ENCODE measurements at regions not wholly inside any gene's neighbourhood (a gene's known extent, or its start where the extent isn't known, plus 50 kb on each side); places are given as distances from the start of the nearest gene placed in this dataset.

DNA sequence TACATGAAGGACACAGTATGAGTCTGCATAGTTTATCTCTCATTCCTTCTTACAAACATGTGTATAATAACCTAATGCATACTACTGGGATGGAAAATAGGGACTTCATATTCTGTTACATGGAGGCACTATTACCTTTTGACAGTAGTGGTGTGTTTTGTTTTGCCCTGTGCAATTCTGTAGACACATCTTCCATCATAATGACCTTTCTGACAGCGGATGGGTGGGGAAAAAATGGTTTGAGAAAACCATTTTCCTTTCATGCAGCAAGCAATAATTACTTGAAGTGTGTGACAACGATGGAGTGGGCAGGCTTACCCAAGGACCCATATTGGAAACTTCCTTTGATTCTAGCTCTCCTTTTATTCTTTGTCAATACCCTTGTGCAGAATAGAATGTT, 153.6 kb upstream of the ONECUT1 start:
- no peak for TF ChIP-seq POLR2AphosphoS5 (IDR thresholded peaks at IDR 0.05; ENCODE audit: insufficient read depth in 1 of 2, low read depth in 1 of 2)
- TF ChIP-seq, protein P1, sequence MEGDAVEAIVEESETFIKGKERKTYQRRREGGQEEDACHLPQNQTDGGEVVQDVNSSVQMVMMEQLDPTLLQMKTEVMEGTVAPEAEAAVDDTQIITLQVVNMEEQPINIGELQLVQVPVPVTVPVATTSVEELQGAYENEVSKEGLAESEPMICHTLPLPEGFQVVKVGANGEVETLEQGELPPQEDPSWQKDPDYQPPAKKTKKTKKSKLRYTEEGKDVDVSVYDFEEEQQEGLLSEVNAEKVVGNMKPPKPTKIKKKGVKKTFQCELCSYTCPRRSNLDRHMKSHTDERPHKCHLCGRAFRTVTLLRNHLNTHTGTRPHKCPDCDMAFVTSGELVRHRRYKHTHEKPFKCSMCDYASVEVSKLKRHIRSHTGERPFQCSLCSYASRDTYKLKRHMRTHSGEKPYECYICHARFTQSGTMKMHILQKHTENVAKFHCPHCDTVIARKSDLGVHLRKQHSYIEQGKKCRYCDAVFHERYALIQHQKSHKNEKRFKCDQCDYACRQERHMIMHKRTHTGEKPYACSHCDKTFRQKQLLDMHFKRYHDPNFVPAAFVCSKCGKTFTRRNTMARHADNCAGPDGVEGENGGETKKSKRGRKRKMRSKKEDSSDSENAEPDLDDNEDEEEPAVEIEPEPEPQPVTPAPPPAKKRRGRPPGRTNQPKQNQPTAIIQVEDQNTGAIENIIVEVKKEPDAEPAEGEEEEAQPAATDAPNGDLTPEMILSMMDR (IDR thresholded peaks at IDR 0.05), result no peak

Data from vagina (tissue), 2 donors.